Osteoblast (primary cell): ENCODE measurements at regions not wholly inside any gene's neighbourhood (a gene's known extent, or its start where the extent isn't known, plus 50 kb on each side); places are given as distances from the start of the nearest gene placed in this dataset.

Source experiments
- DNase-seq: peaks from one replicate; pipeline ENCODE4 v3.0.0; 2011; ENCODE audit warnings: low spot score, mixed read lengths; ENCODE audit not compliant: insufficient read length; ENCODE audit errors: missing footprints
- H2AFZ ChIP-seq: 2 replicates; pipeline ENCODE4 v1.6.0; 2011; ENCODE audit warnings: mild to moderate bottlenecking, low read length
- H3K27ac ChIP-seq: 2 replicates; pipeline ENCODE4 v1.5.1; 2011; ENCODE audit warnings: mild to moderate bottlenecking, low read depth, low read length, moderate library complexity
- H3K27me3 ChIP-seq: 2 replicates; pipeline ENCODE4 v1.6.0; 2012; ENCODE audit warnings: mild to moderate bottlenecking, control low read depth, inconsistent platforms, low read length, moderate library complexity; ENCODE audit not compliant: insufficient read depth
- H3K36me3 ChIP-seq: 2 replicates; pipeline ENCODE4 v1.5.1; 2011; ENCODE audit warnings: mild to moderate bottlenecking, low read length, control low read depth, moderate library complexity; ENCODE audit not compliant: insufficient read depth
- H3K4me1 ChIP-seq: 2 replicates; pipeline ENCODE4 v1.5.1; 2011; ENCODE audit warnings: mild to moderate bottlenecking, low read length, control low read depth, moderate library complexity; ENCODE audit not compliant: insufficient read depth
- H3K4me2 ChIP-seq: 2 replicates; pipeline ENCODE4 v1.6.0; 2011; ENCODE audit warnings: mild to moderate bottlenecking, low read length; ENCODE audit not compliant: insufficient read depth
- H3K4me3 ChIP-seq: fragments of 200-600 bp; sonication (generic); 3 replicates; pipeline ENCODE4 v1.5.1; 2012; ENCODE audit warnings: mild to moderate bottlenecking, low read length, inconsistent platforms; ENCODE audit not compliant: insufficient read depth
- H3K79me2 ChIP-seq: 2 replicates; pipeline ENCODE4 v1.6.0; 2012; ENCODE audit warnings: mild to moderate bottlenecking, low read length, control low read depth, inconsistent platforms; ENCODE audit not compliant: insufficient read depth
- H3K9me3 ChIP-seq: 2 replicates; pipeline ENCODE4 v1.5.1; 2011; ENCODE audit warnings: low read depth, low read length, control low read depth
- H4K20me1 ChIP-seq: 2 replicates; pipeline ENCODE4 v1.6.0; 2012; ENCODE audit warnings: mild to moderate bottlenecking, low read length, control low read depth; ENCODE audit not compliant: insufficient read depth
- CTCF ChIP-seq: IDR thresholded peaks from 2 replicates; pipeline ENCODE4 v1.5.1; 2011; ENCODE audit warnings: mild to moderate bottlenecking, low read depth, low read length, moderate library complexity; ENCODE audit errors: extremely low read depth

DNA sequence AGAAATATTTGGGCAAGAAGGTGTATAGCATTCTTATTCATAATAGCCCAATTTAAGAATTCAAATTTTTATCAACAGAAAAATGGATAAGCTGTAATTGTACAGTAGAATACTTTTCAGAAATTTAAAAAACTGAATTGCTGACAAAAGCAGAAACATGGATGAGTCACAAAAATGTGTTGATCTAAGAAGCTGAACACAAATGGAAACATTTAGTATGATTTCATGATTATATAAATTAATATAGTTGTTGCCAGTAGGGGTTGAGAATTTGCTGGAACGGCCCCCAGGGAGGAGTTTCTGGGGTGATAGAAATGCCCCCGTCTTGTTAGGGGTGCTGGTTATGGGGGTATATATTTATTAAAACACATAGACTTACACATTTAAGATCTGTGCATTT, 179.1 kb downstream of the KLF6 start:
- Histone ChIP-seq H3K9me3 (peaks cover 2% of the 10 kb centered on the region), H3K27me3 (no peaks in the 10 kb centered on the region), H4K20me1 (no peaks in the 10 kb centered on the region), H3K4me2 (no peak overlapping the region), H3K27ac (no peak overlapping the region), H3K4me1 (no peaks in the 10 kb centered on the region), H3K79me2 (peaks cover 2% of the 10 kb centered on the region), H3K36me3 (no peaks in the 10 kb centered on the region), H3K4me3 (no peak overlapping the region), H2AFZ (no peak overlapping the region)
- TF ChIP-seq CTCF, result no peak
- peak; percentile 62 for DNase-seq

DNA sequence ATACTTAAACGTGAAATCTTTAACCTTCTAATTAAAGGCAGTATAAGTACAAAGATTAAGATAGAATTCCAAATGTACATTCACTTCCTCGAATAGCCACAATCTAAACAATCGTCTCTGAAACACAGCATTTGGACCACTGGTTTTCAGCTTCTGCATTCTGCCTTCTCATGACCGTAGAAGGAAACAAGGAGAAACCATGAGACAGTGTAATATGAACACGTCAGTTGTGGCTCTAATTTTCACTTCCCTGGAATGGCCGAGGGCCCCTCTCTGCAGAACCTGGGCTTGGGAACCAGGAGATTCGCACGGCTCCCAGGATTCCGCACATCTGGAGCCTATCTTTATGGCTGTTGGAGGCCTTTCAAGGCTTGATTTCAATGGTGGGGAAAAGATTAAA, 189.3 kb downstream of the KLF6 start:
- Histone ChIP-seq H3K9me3 (no peaks in the 10 kb centered on the region), H4K20me1 (no peaks in the 10 kb centered on the region)
- no peak for TF ChIP-seq CTCF

GRCh38 chr10:3593611-3594010, 191.4 kb downstream of the KLF6 start:
- H3K79me2 ChIP-seq, result no peaks in the 10 kb centered on the region
- no peaks in the 10 kb centered on the region for H3K4me1 ChIP-seq

More for the DNA sequence above, 189.3 kb downstream of the KLF6 start:
- Histone ChIP-seq H3K27ac (no peak overlapping the region), H3K4me3 (no peak overlapping the region), H3K4me2 (no peak overlapping the region), H3K27me3 (no peaks in the 10 kb centered on the region), H2AFZ (no peak overlapping the region), H3K36me3 (no peaks in the 10 kb centered on the region), H3K79me2 (no peaks in the 10 kb centered on the region), H3K4me1 (no peaks in the 10 kb centered on the region)
- no peak for DNase-seq

DNA sequence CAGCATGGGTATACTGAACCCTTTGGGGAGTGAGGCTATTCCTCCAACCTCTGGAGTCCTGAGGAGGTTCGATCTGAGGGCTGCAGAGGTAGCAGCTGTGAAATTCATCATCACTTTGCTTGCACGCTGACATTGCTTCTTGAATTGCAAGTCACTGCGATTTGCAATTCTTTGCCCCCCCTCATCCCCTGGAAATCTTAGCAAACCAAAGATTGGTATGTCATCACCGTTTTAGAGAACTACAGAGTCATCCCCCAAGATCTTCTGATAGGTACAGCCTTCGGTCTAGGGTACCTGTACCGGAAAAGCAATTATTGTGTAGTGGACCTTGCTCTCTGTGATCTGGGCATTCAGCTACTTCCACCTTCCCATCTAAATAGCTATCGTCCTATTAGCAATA, 192.6 kb downstream of the KLF6 start:
- H3K4me1 ChIP-seq, result no peaks in the 10 kb centered on the region
- no peak for TF ChIP-seq CTCF
- no peak overlapping the region for H3K4me2 ChIP-seq
- H2AFZ ChIP-seq, result no peak overlapping the region
- H3K36me3 ChIP-seq, result no peaks in the 10 kb centered on the region
- H3K79me2 ChIP-seq, result no peaks in the 10 kb centered on the region
- no peaks in the 10 kb centered on the region for H3K9me3 ChIP-seq
- no peaks in the 10 kb centered on the region for H3K27me3 ChIP-seq
- no peaks in the 10 kb centered on the region for H4K20me1 ChIP-seq
- H3K27ac ChIP-seq, result no peak overlapping the region
- H3K4me3 ChIP-seq, result no peak overlapping the region
- DNase-seq, result no peak

More at GRCh38 chr10:3593611-3594010, 191.4 kb downstream of the KLF6 start:
- no peaks in the 10 kb centered on the region for H4K20me1 ChIP-seq
- no peak overlapping the region for H3K27ac ChIP-seq
- H3K4me3 ChIP-seq, result no peak overlapping the region
- no peak for TF ChIP-seq CTCF
- H3K27me3 ChIP-seq, result no peaks in the 10 kb centered on the region
- H3K36me3 ChIP-seq, result no peaks in the 10 kb centered on the region
- no peak for DNase-seq
- H2AFZ ChIP-seq, result no peak overlapping the region
- H3K4me2 ChIP-seq, result no peak overlapping the region
- no peaks in the 10 kb centered on the region for H3K9me3 ChIP-seq
